MM.1S (cell line): ENCODE measurements at regions not wholly inside any gene's neighbourhood (a gene's known extent, or its start where the extent isn't known, plus 50 kb on each side); places are given as distances from the start of the nearest gene placed in this dataset.
A peak's percentile ranks its signal among the peaks of the same experiment; 100 is the strongest.

ENCODE experiments used
- DNase-seq: peaks from one replicate; pipeline ENCODE4 v3.0.0-alpha.2; 2015
- H2AFZ ChIP-seq: fragments of 300-600 bp; sonication (generic); 2 replicates; pipeline ENCODE4 v1.6.0; 2016; ENCODE audit warnings: antibody characterized with exemption, low read length
- H3F3A ChIP-seq: fragments of 300-600 bp; sonication (generic); 2 replicates; pipeline ENCODE4 v1.6.1; 2016; ENCODE audit warnings: mild to moderate bottlenecking, antibody characterized with exemption, low read length, moderate library complexity, mixed read lengths; ENCODE audit not compliant: insufficient read depth
- H3K27ac ChIP-seq: fragments of 300-600 bp; sonication (generic); 2 replicates; pipeline ENCODE4 v1.5.1; 2016; ENCODE audit warnings: mild to moderate bottlenecking, low read length
- H3K27me3 ChIP-seq: fragments of 300-600 bp; sonication (generic); replicated peaks from 2 replicates; pipeline ENCODE4 v1.6.0; 2016; ENCODE audit warnings: low read length; ENCODE audit not compliant: insufficient read depth
- H3K36me3 ChIP-seq: fragments of 300-600 bp; sonication (generic); replicated peaks from 2 replicates; pipeline ENCODE4 v1.6.1; 2016; ENCODE audit warnings: mild to moderate bottlenecking, low read length, mixed read lengths; ENCODE audit not compliant: insufficient read depth
- H3K4me1 ChIP-seq: fragments of 300-600 bp; sonication (generic); 2 replicates; pipeline ENCODE4 v1.6.1; 2016; ENCODE audit warnings: low read length, mixed read lengths
- H3K4me2 ChIP-seq: fragments of 300-600 bp; sonication (generic); 2 replicates; pipeline ENCODE4 v1.6.0; 2016; ENCODE audit warnings: low read depth, low read length
- H3K4me3 ChIP-seq: fragments of 300-600 bp; sonication (generic); 2 replicates; pipeline ENCODE4 v1.5.1; 2016; ENCODE audit warnings: low read length, mixed read lengths
- H3K79me2 ChIP-seq: fragments of 300-600 bp; sonication (generic); 2 replicates; pipeline ENCODE4 v1.6.1; 2016; ENCODE audit warnings: mixed run types, low read length, mixed read lengths
- H3K9ac ChIP-seq: fragments of 300-600 bp; sonication (generic); 2 replicates; pipeline ENCODE4 v1.6.1; 2016; ENCODE audit warnings: low read length, mixed read lengths
- H3K9me2 ChIP-seq: fragments of 300-600 bp; sonication (generic); replicated peaks from 2 replicates; pipeline ENCODE4 v1.6.1; 2016; ENCODE audit warnings: mild to moderate bottlenecking, low read length, mixed read lengths; ENCODE audit not compliant: insufficient read depth
- H3K9me3 ChIP-seq: fragments of 300-600 bp; sonication (generic); replicated peaks from 2 replicates; pipeline ENCODE4 v1.6.1; 2016; ENCODE audit warnings: mild to moderate bottlenecking, low read length, mixed read lengths; ENCODE audit not compliant: insufficient read depth
- H4K20me1 ChIP-seq: fragments of 300-600 bp; sonication (generic); 2 replicates; pipeline ENCODE4 v1.6.1; 2016; ENCODE audit warnings: mild to moderate bottlenecking, low read length, moderate library complexity, mixed read lengths; ENCODE audit not compliant: insufficient read depth
- EZH2 ChIP-seq: fragments of 300-600 bp; sonication (generic); optimal IDR thresholded peaks from 2 replicates; pipeline ENCODE3; 2017; ENCODE audit warnings: low read depth, mild to moderate bottlenecking, antibody characterized with exemption, low read length, mixed read lengths
- EZH2phosphoT487 ChIP-seq: fragments of 300-600 bp; sonication (generic); IDR thresholded peaks from 2 replicates; pipeline ENCODE4 v1.6.1; 2018; ENCODE audit warnings: antibody characterized with exemption, low read length
- TF ChIP-seq, protein P1 (sequence below): fragments of 300-600 bp; sonication (generic); IDR thresholded peaks from 2 replicates; pipeline ENCODE4 v1.5.1; 2016; ENCODE audit warnings: antibody characterized with exemption, low read length, mixed read lengths

DNA sequence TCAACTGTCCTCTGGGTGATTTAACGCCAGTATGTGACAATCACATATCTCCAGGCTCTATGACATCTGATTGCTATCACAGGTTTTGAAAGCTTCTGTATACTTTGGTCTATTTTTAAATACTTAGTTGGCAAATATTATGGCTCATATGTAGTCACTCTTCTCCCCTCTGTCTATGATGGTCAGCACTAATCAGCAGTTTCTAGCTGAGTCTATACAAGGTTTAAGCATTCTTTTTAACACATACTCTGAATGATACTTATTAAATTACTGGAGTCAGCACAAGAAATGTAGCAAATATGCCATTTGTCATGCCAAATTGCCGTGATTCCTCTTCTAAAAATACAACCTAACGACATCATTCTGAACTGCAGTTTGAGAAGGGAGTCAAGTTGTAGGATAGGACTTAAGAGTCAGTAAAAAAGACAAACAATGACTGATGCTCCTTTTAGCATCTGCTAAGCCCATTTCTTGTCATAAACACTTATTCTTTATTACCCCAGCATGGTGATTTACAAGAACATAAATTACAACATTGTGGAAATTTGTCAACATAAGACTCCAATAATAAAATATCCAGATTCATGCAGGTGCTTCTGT lies 947.8 kb downstream of the XPNPEP1 start:
- H4K20me1 ChIP-seq = no peaks in the 10 kb centered on the region
- no peak overlapping the region for H3K4me2 ChIP-seq
- H3F3A ChIP-seq = no peaks in the 10 kb centered on the region
- TF ChIP-seq, protein P1, sequence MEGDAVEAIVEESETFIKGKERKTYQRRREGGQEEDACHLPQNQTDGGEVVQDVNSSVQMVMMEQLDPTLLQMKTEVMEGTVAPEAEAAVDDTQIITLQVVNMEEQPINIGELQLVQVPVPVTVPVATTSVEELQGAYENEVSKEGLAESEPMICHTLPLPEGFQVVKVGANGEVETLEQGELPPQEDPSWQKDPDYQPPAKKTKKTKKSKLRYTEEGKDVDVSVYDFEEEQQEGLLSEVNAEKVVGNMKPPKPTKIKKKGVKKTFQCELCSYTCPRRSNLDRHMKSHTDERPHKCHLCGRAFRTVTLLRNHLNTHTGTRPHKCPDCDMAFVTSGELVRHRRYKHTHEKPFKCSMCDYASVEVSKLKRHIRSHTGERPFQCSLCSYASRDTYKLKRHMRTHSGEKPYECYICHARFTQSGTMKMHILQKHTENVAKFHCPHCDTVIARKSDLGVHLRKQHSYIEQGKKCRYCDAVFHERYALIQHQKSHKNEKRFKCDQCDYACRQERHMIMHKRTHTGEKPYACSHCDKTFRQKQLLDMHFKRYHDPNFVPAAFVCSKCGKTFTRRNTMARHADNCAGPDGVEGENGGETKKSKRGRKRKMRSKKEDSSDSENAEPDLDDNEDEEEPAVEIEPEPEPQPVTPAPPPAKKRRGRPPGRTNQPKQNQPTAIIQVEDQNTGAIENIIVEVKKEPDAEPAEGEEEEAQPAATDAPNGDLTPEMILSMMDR = no peak
- TF ChIP-seq EZH2phosphoT487 (no peak), EZH2 (no peak)
- no peaks in the 10 kb centered on the region for H3K9me3 ChIP-seq
- no peaks in the 10 kb centered on the region for H3K4me1 ChIP-seq
- H3K27ac ChIP-seq = no peak overlapping the region
- no peak overlapping the region for H2AFZ ChIP-seq
- no peak overlapping the region for H3K9ac ChIP-seq
- H3K36me3 ChIP-seq = no peaks in the 10 kb centered on the region
- DNase-seq = peak; percentile 28
- H3K79me2 ChIP-seq = no peaks in the 10 kb centered on the region
- H3K4me3 ChIP-seq = no peak overlapping the region
- H3K9me2 ChIP-seq = no peaks in the 10 kb centered on the region
- no peaks in the 10 kb centered on the region for H3K27me3 ChIP-seq

DNA sequence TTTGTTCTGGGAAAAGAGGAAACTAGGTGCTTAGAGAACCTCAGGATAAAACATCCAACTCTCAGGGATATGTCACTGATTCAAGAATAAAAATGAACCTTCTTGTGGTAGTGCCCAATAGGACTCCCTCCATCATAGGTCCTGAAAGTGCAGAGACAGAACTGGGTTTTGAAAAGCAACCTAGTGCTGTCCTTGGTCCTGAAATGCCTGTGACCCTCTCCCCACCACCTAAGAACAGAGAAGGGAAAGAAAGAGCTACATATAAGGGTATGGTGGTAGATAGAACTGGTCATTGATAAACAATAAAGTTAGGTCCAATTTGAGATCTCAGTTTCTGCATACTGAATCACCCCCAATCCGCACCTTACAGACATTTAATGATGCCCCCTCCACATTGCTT lies 953.3 kb downstream of the XPNPEP1 start:
- no peak overlapping the region for H3K4me2 ChIP-seq
- H3K79me2 ChIP-seq = no peaks in the 10 kb centered on the region
- H3K4me3 ChIP-seq = no peak overlapping the region
- no peak overlapping the region for H2AFZ ChIP-seq
- H3K4me1 ChIP-seq = no peaks in the 10 kb centered on the region
- no peaks in the 10 kb centered on the region for H3K27me3 ChIP-seq
- TF ChIP-seq EZH2 (no peak), EZH2phosphoT487 (no peak)
- TF ChIP-seq, protein P1 = no peak
- no peaks in the 10 kb centered on the region for H3K9me2 ChIP-seq
- no peak overlapping the region for H3K9ac ChIP-seq
- no peak overlapping the region for H3K27ac ChIP-seq
- DNase-seq = peak; percentile 62
- H3F3A ChIP-seq = no peaks in the 10 kb centered on the region
- H3K9me3 ChIP-seq = no peaks in the 10 kb centered on the region
- no peaks in the 10 kb centered on the region for H3K36me3 ChIP-seq
- no peaks in the 10 kb centered on the region for H4K20me1 ChIP-seq

DNA sequence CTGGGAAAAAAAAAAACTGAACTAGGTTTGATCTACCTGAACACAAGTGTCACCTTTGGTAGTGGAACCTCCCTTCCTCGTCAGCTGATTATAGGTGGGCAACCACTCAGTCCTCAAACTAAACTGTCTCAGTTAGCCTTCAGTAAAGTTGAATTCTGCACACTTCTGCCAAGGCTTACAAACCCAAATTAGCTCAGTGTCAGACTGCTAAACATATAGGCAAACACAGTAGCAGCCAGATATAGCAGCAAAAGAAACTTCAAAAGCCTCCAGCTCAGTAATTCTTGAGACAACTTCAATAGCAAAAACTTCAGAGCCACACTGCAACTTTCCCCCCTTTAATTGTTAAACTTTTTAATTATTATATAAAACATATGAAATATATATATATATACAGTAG lies 956.9 kb downstream of the XPNPEP1 start:
- H3K4me1 ChIP-seq = no peaks in the 10 kb centered on the region
- H3K4me3 ChIP-seq = no peak overlapping the region
- no peaks in the 10 kb centered on the region for H3K9me2 ChIP-seq
- no peaks in the 10 kb centered on the region for H3K79me2 ChIP-seq
- H2AFZ ChIP-seq = no peak overlapping the region
- H3K9me3 ChIP-seq = no peaks in the 10 kb centered on the region
- no peak overlapping the region for H3K9ac ChIP-seq
- no peak overlapping the region for H3K4me2 ChIP-seq
- H3K27me3 ChIP-seq = no peaks in the 10 kb centered on the region
- no peak for TF ChIP-seq EZH2phosphoT487
- TF ChIP-seq, protein P1 = no peak
- no peaks in the 10 kb centered on the region for H3F3A ChIP-seq
- no peak overlapping the region for H3K27ac ChIP-seq
- H3K36me3 ChIP-seq = no peaks in the 10 kb centered on the region
- no peaks in the 10 kb centered on the region for H4K20me1 ChIP-seq
- DNase-seq = no peak
